ENCODE measurements at regions not wholly inside any gene's neighbourhood (a gene's known extent, or its start where the extent isn't known, plus 50 kb on each side); places are given as distances from the start of the nearest gene placed in this dataset.

- no peak overlapping the region for H3K27ac ChIP-seq (ENCODE audit: low read length)
- ATAC-seq (no peak), DNase-seq (ENCODE audit: low read depth, low spot score) (no peak)
- H3K4me1 ChIP-seq (ENCODE audit: control insufficient read depth, insufficient read depth, low read length), result no peaks in the 10 kb centered on the region
- ChIA-PET POLR2A (no interaction called here), CTCF (no interaction called here)
- TF ChIP-seq CTCF (IDR thresholded peaks at IDR 0.05), result no peak
- no peak for TF ChIP-seq TCF7L2 (IDR thresholded peaks at IDR 0.05; ENCODE audit: low read depth, low read length)
- TF ChIP-seq REST (IDR thresholded peaks at IDR 0.05; ENCODE audit: insufficient read depth in 1 of 2, low read depth in 2 of 2, low read length in 1 of 2), result no peak
- TF ChIP-seq SIN3A (IDR thresholded peaks at IDR 0.05; ENCODE audit: borderline replicate concordance, insufficient read depth, low read depth, low read length), result no peak
- no peak for TF ChIP-seq POLR2AphosphoS5 (IDR thresholded peaks at IDR 0.05; ENCODE audit: low read depth, low read length)
- in situ Hi-C loops (cut with HindIII; ENCODE audit: low pct_unique_long_range_greater_than_20kb, low sequenced_read_pairs) (no loop called here), intact Hi-C loops (cut with micrococcal nuclease; ENCODE audit: unreplicated experiment) (no loop called here)
- no peaks in the 10 kb centered on the region for H3K27me3 ChIP-seq (ENCODE audit: control insufficient read depth, insufficient read depth, low read length)
- H3K4me3 ChIP-seq (ENCODE audit: low read depth in 2 of 2, low read length in 2 of 2), result no peak overlapping the region
- BruUV-seq (replicated peaks), result no TSS peak
- no peaks in the 10 kb centered on the region for H3K9me3 ChIP-seq (ENCODE audit: control insufficient read depth, insufficient read depth, low read depth, low read length)
- no peaks in the 10 kb centered on the region for H3K36me3 ChIP-seq (ENCODE audit: control insufficient read depth, insufficient read depth, low read length)
Measured at GRCh38 chr2:21299411-21299810, 175.6 kb downstream of the TDRD15 start.

GRCh38 chr2:21301871-21302455 is 178.2 kb downstream of the TDRD15 start:
- ChIA-PET POLR2A (no interaction called here), CTCF (no interaction called here)
- in situ Hi-C loops (cut with HindIII; ENCODE audit: low pct_unique_long_range_greater_than_20kb, low sequenced_read_pairs) (no loop called here), intact Hi-C loops (cut with micrococcal nuclease; ENCODE audit: unreplicated experiment) (no loop called here)
- Histone ChIP-seq H3K4me1 (ENCODE audit: control insufficient read depth, insufficient read depth, low read length) (no peaks in the 10 kb centered on the region), H3K27ac (ENCODE audit: low read length) (no peak overlapping the region), H3K4me3 (ENCODE audit: low read depth in 2 of 2, low read length in 2 of 2) (no peak overlapping the region), H3K36me3 (ENCODE audit: control insufficient read depth, insufficient read depth, low read length) (no peaks in the 10 kb centered on the region), H3K9me3 (ENCODE audit: control insufficient read depth, insufficient read depth, low read depth, low read length) (no peaks in the 10 kb centered on the region), H3K27me3 (ENCODE audit: control insufficient read depth, insufficient read depth, low read length) (no peaks in the 10 kb centered on the region)
- no TSS peak for BruUV-seq (replicated peaks)
- ATAC-seq, result no peak
- no peak for TF ChIP-seq POLR2AphosphoS5 (IDR thresholded peaks at IDR 0.05; ENCODE audit: low read depth, low read length)
- no peak for DNase-seq (ENCODE audit: low read depth, low spot score)

- Histone ChIP-seq H3K27ac (ENCODE audit: low read length) (no peak overlapping the region), H3K4me1 (ENCODE audit: control insufficient read depth, insufficient read depth, low read length) (no peaks in the 10 kb centered on the region), H3K27me3 (ENCODE audit: control insufficient read depth, insufficient read depth, low read length) (no peaks in the 10 kb centered on the region), H3K36me3 (ENCODE audit: control insufficient read depth, insufficient read depth, low read length) (no peaks in the 10 kb centered on the region), H3K4me3 (ENCODE audit: low read depth in 2 of 2, low read length in 2 of 2) (no peak overlapping the region), H3K9me3 (ENCODE audit: control insufficient read depth, insufficient read depth, low read depth, low read length) (no peaks in the 10 kb centered on the region)
- ChIA-PET POLR2A (interaction anchor here (0.6 kb wide), 1 partner anchor 855 kb away, joined by 3 read pairs; no protein-coding TSS in a partner anchor), CTCF (no interaction called here)
- BruUV-seq (replicated peaks), result no TSS peak
- in situ Hi-C loops (cut with HindIII; ENCODE audit: low pct_unique_long_range_greater_than_20kb, low sequenced_read_pairs) (no loop called here), intact Hi-C loops (cut with micrococcal nuclease; ENCODE audit: unreplicated experiment) (no loop called here)
- ATAC-seq (no peak), DNase-seq (ENCODE audit: low read depth, low spot score) (no peak)
- no peak for TF ChIP-seq TCF7L2 (IDR thresholded peaks at IDR 0.05; ENCODE audit: low read depth, low read length)
- TF ChIP-seq POLR2AphosphoS5 (IDR thresholded peaks at IDR 0.05; ENCODE audit: low read depth, low read length), result no peak
- TF ChIP-seq SIN3A (IDR thresholded peaks at IDR 0.05; ENCODE audit: borderline replicate concordance, insufficient read depth, low read depth, low read length), result no peak
- no peak for TF ChIP-seq CTCF (IDR thresholded peaks at IDR 0.05)
- TF ChIP-seq REST (IDR thresholded peaks at IDR 0.05; ENCODE audit: insufficient read depth in 1 of 2, low read depth in 2 of 2, low read length in 1 of 2), result no peak
Measured at GRCh38 chr2:21303876-21304275, 180.1 kb downstream of the TDRD15 start.

All from Panc1 (cell line).